CD8-positive, alpha-beta memory T cell (primary cell): ENCODE measurements at regions not wholly inside any gene's neighbourhood (a gene's known extent, or its start where the extent isn't known, plus 50 kb on each side); places are given as distances from the start of the nearest gene placed in this dataset.
"Not testable (repeated sequence)": the region's sequence is repeated elsewhere in the genome, so short reads cannot be mapped to it uniquely, and the experiment has no call there.

Experiments
- CTCF ChIA-PET: fragments of 350-600 bp; sonication (Branson Sonifier 250); formaldehyde crosslinking; loops from one replicate; lab custom pipeline; 2021; ENCODE audit warnings: antibody characterized with exemption; lab: Charles Lee
- POLR2A ChIA-PET: fragments of 350-600 bp; sonication (Branson Sonifier 250); formaldehyde crosslinking; loops from one replicate; lab custom pipeline; 2021; ENCODE audit warnings: antibody characterized with exemption; lab: Charles Lee
- DNase-seq, 5 donors: peaks; one replicate each; pipeline versions ENCODE4 v3.0.0 to v3.0.0-alpha.2; 2020 to 2022; ENCODE audit warnings: mixed read lengths in 1 of 5
- H3K27ac ChIP-seq: one replicate; pipeline ENCODE4 v1.7.0; 2013; ENCODE audit warnings: low read depth, mild to moderate bottlenecking, low read length, moderate library complexity
- H3K27me3 ChIP-seq: 2 replicates; pipeline ENCODE4 v1.7.0; 2013; ENCODE audit warnings: low read length, mild to moderate bottlenecking; ENCODE audit not compliant: insufficient read depth, poor library complexity, severe bottlenecking
- H3K36me3 ChIP-seq: 2 replicates; pipeline ENCODE4 v1.7.0; 2013; ENCODE audit warnings: mild to moderate bottlenecking, low read length, moderate library complexity; ENCODE audit not compliant: insufficient read depth
- H3K4me1 ChIP-seq: 2 replicates; pipeline ENCODE4 v1.7.0; 2013; ENCODE audit warnings: mild to moderate bottlenecking, low read length, moderate library complexity; ENCODE audit not compliant: insufficient read depth
- H3K4me3 ChIP-seq: 2 replicates; pipeline ENCODE4 v1.7.0; 2013; ENCODE audit warnings: mild to moderate bottlenecking, low read length
- H3K9me3 ChIP-seq: 2 replicates; pipeline ENCODE4 v1.7.0; 2013; ENCODE audit warnings: mild to moderate bottlenecking, low read length
- H3K27ac Mint-ChIP-seq, 8 donors: one replicate each; pipeline ENCODE4 v1.8.0; 2020 to 2021; ENCODE audit warnings: mixed read lengths in 8 of 8, mild to moderate bottlenecking in 6 of 8, inconsistent platforms in 3 of 8, moderate library complexity in 3 of 8
- H3K27me3 Mint-ChIP-seq, 2 donors: one replicate each; pipeline ENCODE4 v1.8.0; 2020 to 2021; ENCODE audit warnings: mixed read lengths in 2 of 2, mild to moderate bottlenecking in 1 of 2, moderate library complexity in 1 of 2
- H3K36me3 Mint-ChIP-seq, 3 donors: one replicate each; pipeline ENCODE4 v1.8.0; 2020 to 2021; ENCODE audit warnings: mixed read lengths in 3 of 3, inconsistent platforms in 1 of 3, mild to moderate bottlenecking in 1 of 3
- H3K4me1 Mint-ChIP-seq, 3 donors: one replicate each; pipeline ENCODE4 v1.8.0; 2020 to 2021; ENCODE audit warnings: mixed read lengths in 3 of 3, inconsistent platforms in 1 of 3, mild to moderate bottlenecking in 1 of 3
- H3K4me3 Mint-ChIP-seq, 7 donors: one replicate each; pipeline ENCODE4 v1.8.0; 2020 to 2021; ENCODE audit warnings: mixed read lengths in 7 of 7, mild to moderate bottlenecking in 6 of 7, moderate library complexity in 4 of 7, inconsistent platforms in 2 of 7
- H3K9me3 Mint-ChIP-seq, 5 donors: one replicate each; pipeline ENCODE4 v1.8.0; 2020 to 2022; ENCODE audit warnings: mixed read lengths in 5 of 5, mild to moderate bottlenecking in 3 of 5, moderate library complexity in 2 of 5, inconsistent platforms in 1 of 5

- H3K4me3 Mint-ChIP-seq, H3K4me1 Mint-ChIP-seq, H3K27ac Mint-ChIP-seq, H3K4me1 ChIP-seq, H3K4me3 ChIP-seq, H3K27me3 ChIP-seq, POLR2A ChIA-PET, H3K36me3 Mint-ChIP-seq, CTCF ChIA-PET, DNase-seq, H3K36me3 ChIP-seq, H3K27ac ChIP-seq, H3K9me3 ChIP-seq, H3K27me3 Mint-ChIP-seq: not testable (repeated sequence)
- peaks cover 6 to 15% (median 12%) of the 10 kb centered on the region in 5 donors for H3K9me3 Mint-ChIP-seq
These were observed 715.0 kb upstream of the ADGRB3 start for GRCh38 chr6:67920040-67920439.

- no peak for DNase-seq
- H3K27me3 ChIP-seq: no peaks in the 10 kb centered on the region
- H3K9me3 ChIP-seq: no peaks in the 10 kb centered on the region
- Mint-ChIP-seq H3K27me3 (no peaks in the 10 kb centered on the region), H3K36me3 (no peaks in the 10 kb centered on the region), H3K4me1 (no peaks in the 10 kb centered on the region), H3K4me3 (no peak overlapping the region), H3K9me3 (peaks cover 4 to 22% (median 15%) of the 10 kb centered on the region in 5 donors), H3K27ac (no peak overlapping the region)
- ChIA-PET CTCF (no interaction called here), POLR2A (no interaction called here)
- H3K4me3 ChIP-seq: no peak overlapping the region
- no peak overlapping the region for H3K27ac ChIP-seq
- no peaks in the 10 kb centered on the region for H3K4me1 ChIP-seq
- H3K36me3 ChIP-seq: no peaks in the 10 kb centered on the region
These were observed 718.7 kb upstream of the ADGRB3 start for GRCh38 chr6:67916399-67916798.

- ChIA-PET POLR2A (no interaction called here), CTCF (no interaction called here)
- H3K9me3 Mint-ChIP-seq: peaks cover 2 to 33% (median 12%) of the 10 kb centered on the region in 5 donors
- Histone ChIP-seq H3K9me3 (no peaks in the 10 kb centered on the region), H3K4me1 (no peaks in the 10 kb centered on the region), H3K4me3 (no peak overlapping the region), H3K27ac (no peak overlapping the region), H3K36me3 (no peaks in the 10 kb centered on the region), H3K27me3 (no peaks in the 10 kb centered on the region)
- no peaks in the 10 kb centered on the region for H3K27me3 Mint-ChIP-seq
- H3K4me3 Mint-ChIP-seq: no peak overlapping the region
- DNase-seq: no peak
- H3K4me1 Mint-ChIP-seq: no peaks in the 10 kb centered on the region
- H3K27ac Mint-ChIP-seq: no peak overlapping the region
- H3K36me3 Mint-ChIP-seq: no peaks in the 10 kb centered on the region
These were observed 720.7 kb upstream of the ADGRB3 start for GRCh38 chr6:67914419-67914818.

DNA sequence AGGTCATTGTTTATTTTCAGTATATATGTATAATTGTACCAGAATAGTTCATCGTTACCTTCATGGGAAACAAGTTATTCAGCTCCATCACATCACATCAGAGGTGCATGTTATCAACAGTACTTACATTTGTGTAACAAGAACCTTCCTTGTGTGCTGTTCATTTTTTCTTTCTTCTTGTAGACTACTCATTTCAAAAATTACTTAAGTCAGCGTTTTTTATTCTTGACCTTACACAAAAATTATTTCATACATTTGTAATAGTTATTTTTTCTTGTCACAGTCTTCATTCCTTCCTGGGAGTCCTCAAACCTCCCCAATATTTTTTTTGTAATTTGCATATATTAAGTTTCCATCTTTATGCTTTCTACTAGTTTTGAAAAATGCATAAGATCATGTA lies 725.7 kb upstream of the ADGRB3 start:
- H3K36me3 ChIP-seq: no peaks in the 10 kb centered on the region
- Mint-ChIP-seq H3K9me3 (peaks cover 2 to 31% (median 7%) of the 10 kb centered on the region in 5 donors), H3K27ac (no peak overlapping the region), H3K36me3 (no peaks in the 10 kb centered on the region), H3K27me3 (no peaks in the 10 kb centered on the region), H3K4me1 (no peaks in the 10 kb centered on the region), H3K4me3 (no peak overlapping the region)
- H3K4me1 ChIP-seq: no peaks in the 10 kb centered on the region
- no peaks in the 10 kb centered on the region for H3K27me3 ChIP-seq
- POLR2A ChIA-PET: no interaction called here
- H3K4me3 ChIP-seq: no peak overlapping the region
- H3K9me3 ChIP-seq: no peaks in the 10 kb centered on the region
- H3K27ac ChIP-seq: no peak overlapping the region
- CTCF ChIA-PET: no interaction called here
- no peak for DNase-seq

- Histone ChIP-seq H3K9me3 (no peaks in the 10 kb centered on the region), H3K4me1 (no peaks in the 10 kb centered on the region), H3K27me3 (no peaks in the 10 kb centered on the region), H3K4me3 (no peak overlapping the region), H3K36me3 (no peaks in the 10 kb centered on the region), H3K27ac (no peak overlapping the region)
- Mint-ChIP-seq H3K27ac (no peak overlapping the region), H3K36me3 (no peaks in the 10 kb centered on the region), H3K4me1 (no peaks in the 10 kb centered on the region), H3K27me3 (no peaks in the 10 kb centered on the region), H3K9me3 (peaks cover 4 to 26% (median 9%) of the 10 kb centered on the region in 5 donors), H3K4me3 (no peak overlapping the region)
- no peak for DNase-seq
- ChIA-PET POLR2A (no interaction called here), CTCF (no interaction called here)
These were observed 726.7 kb upstream of the ADGRB3 start for GRCh38 chr6:67908379-67908778.

GRCh38 chr6:67904735-67905134 lies 730.3 kb upstream of the ADGRB3 start:
- H3K27ac ChIP-seq, H3K27me3 Mint-ChIP-seq, H3K27me3 ChIP-seq, H3K4me1 Mint-ChIP-seq, POLR2A ChIA-PET, H3K4me3 ChIP-seq, H3K4me1 ChIP-seq, H3K27ac Mint-ChIP-seq, DNase-seq, H3K4me3 Mint-ChIP-seq, H3K9me3 ChIP-seq, H3K36me3 ChIP-seq, CTCF ChIA-PET, H3K36me3 Mint-ChIP-seq: not testable (repeated sequence)
- H3K9me3 Mint-ChIP-seq: peaks cover 11 to 23% (median 15%) of the 10 kb centered on the region in 5 donors

- no peaks in the 10 kb centered on the region for H3K4me1 ChIP-seq
- no peak for DNase-seq
- ChIA-PET CTCF (no interaction called here), POLR2A (no interaction called here)
- H3K36me3 ChIP-seq: no peaks in the 10 kb centered on the region
- H3K27ac Mint-ChIP-seq: no peak overlapping the region
- no peaks in the 10 kb centered on the region for H3K9me3 ChIP-seq
- H3K4me3 ChIP-seq: no peak overlapping the region
- no peaks in the 10 kb centered on the region for H3K27me3 Mint-ChIP-seq
- no peaks in the 10 kb centered on the region for H3K36me3 Mint-ChIP-seq
- no peak overlapping the region for H3K4me3 Mint-ChIP-seq
- H3K4me1 Mint-ChIP-seq: no peaks in the 10 kb centered on the region
- peak overlapping the region; percentile 34 for H3K27ac ChIP-seq
- H3K9me3 Mint-ChIP-seq: peaks cover 13 to 27% (median 15%) of the 10 kb centered on the region in 5 donors
- no peaks in the 10 kb centered on the region for H3K27me3 ChIP-seq
These were observed 736.2 kb upstream of the ADGRB3 start for GRCh38 chr6:67898875-67899274.

DNA sequence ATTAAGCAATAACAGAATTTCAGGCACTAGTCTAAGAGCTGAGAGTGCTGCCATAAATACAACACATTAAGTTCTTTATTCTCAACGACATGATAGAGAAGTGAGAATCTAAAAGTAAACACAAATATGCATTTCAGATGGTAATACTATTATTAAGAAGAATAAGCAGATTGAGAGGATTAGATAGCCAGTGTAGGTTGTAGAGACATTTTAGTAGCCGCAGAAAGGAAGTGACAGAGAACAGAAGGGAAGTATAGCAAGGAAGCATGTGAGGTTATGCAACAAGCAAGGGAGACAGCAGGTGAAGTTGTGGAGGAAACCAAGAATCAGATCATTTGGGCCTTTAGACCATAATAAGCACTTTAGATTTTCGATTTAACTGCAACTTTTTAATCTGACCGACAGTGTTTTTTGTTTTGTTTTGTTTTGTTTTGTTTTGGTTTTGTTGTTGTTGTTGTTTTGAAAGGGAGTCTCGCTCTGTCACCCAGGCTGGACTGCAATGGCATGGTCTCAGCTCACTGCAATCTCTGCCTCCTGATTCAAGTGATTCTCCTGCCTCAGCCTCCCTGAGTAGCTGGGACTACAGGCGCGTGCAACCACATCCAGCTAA lies 737.0 kb upstream of the ADGRB3 start:
- Mint-ChIP-seq H3K27me3 (no peaks in the 10 kb centered on the region), H3K36me3 (no peaks in the 10 kb centered on the region), H3K4me3 (no peak overlapping the region), H3K27ac (no peak overlapping the region), H3K4me1 (no peaks in the 10 kb centered on the region), H3K9me3 (peaks cover 10 to 27% (median 13%) of the 10 kb centered on the region in 5 donors)
- Histone ChIP-seq H3K36me3 (no peaks in the 10 kb centered on the region), H3K27me3 (no peaks in the 10 kb centered on the region), H3K9me3 (no peaks in the 10 kb centered on the region), H3K4me3 (no peak overlapping the region), H3K27ac (peak overlapping the region; percentile 34), H3K4me1 (no peaks in the 10 kb centered on the region)
- ChIA-PET POLR2A (no interaction called here), CTCF (no interaction called here)
- DNase-seq: no peak

DNA sequence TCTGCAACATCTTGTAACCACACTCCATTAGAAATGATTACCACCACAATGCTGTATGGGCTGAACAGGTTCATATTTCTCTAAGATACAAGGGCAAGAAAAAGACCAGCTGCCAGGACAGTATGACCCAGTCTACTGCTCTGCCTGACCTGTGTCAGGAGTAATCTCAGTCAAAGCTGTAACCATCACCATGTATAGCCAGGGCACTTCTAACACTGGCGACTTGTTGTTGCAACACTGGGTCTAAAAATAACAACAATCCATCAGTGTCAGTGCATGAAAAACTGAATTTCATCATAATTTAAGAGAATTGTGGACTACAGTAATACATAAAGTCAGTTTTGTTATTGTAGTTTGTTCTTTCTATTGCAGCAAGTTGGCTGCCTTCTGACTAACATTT lies 738.6 kb upstream of the ADGRB3 start:
- no peak overlapping the region for H3K27ac Mint-ChIP-seq
- H3K27me3 Mint-ChIP-seq: no peaks in the 10 kb centered on the region
- no peaks in the 10 kb centered on the region for H3K36me3 Mint-ChIP-seq
- H3K4me1 Mint-ChIP-seq: no peaks in the 10 kb centered on the region
- no peak overlapping the region for H3K27ac ChIP-seq
- H3K4me3 ChIP-seq: no peak overlapping the region
- H3K9me3 Mint-ChIP-seq: peaks cover 4 to 20% (median 7%) of the 10 kb centered on the region in 5 donors
- no peaks in the 10 kb centered on the region for H3K9me3 ChIP-seq
- no peak for DNase-seq
- H3K4me1 ChIP-seq: no peaks in the 10 kb centered on the region
- ChIA-PET POLR2A (no interaction called here), CTCF (no interaction called here)
- H3K27me3 ChIP-seq: no peaks in the 10 kb centered on the region
- no peak overlapping the region for H3K4me3 Mint-ChIP-seq
- no peaks in the 10 kb centered on the region for H3K36me3 ChIP-seq
